Smooth muscle cell (in vitro differentiated cells): ENCODE measurements at regions not wholly inside any gene's neighbourhood (a gene's known extent, or its start where the extent isn't known, plus 50 kb on each side); places are given as distances from the start of the nearest gene placed in this dataset.

ENCODE experiments used
- DNase-seq: peaks from one replicate; lab custom pipeline; 2025; ENCODE audit not compliant: unreplicated experiment; lab: John Stamatoyannopoulos, UW
- H2AFZ ChIP-seq: fragments of 200-600 bp; sonication (generic); 2 replicates; pipeline ENCODE4 v1.6.0; 2016; ENCODE audit warnings: antibody characterized with exemption, low read depth, mild to moderate bottlenecking
- H3F3A ChIP-seq: fragments of 200-600 bp; sonication (generic); 2 replicates; pipeline ENCODE4 v1.6.0; 2017; ENCODE audit warnings: antibody characterized with exemption, low read depth
- H3K27ac ChIP-seq: fragments of 200-600 bp; sonication (generic); 2 replicates; pipeline ENCODE4 v1.5.1; 2016; ENCODE audit warnings: low read depth, mild to moderate bottlenecking
- H3K27me3 ChIP-seq: fragments of 200-600 bp; sonication (generic); 2 replicates; pipeline ENCODE4 v1.6.1; 2016; ENCODE audit warnings: low read depth, mild to moderate bottlenecking
- H3K36me3 ChIP-seq: fragments of 200-600 bp; sonication (generic); 2 replicates; pipeline ENCODE4 v1.5.1; 2016; ENCODE audit warnings: low read depth
- H3K4me1 ChIP-seq: fragments of 200-600 bp; sonication (generic); 2 replicates; pipeline ENCODE4 v1.5.1; 2016; ENCODE audit warnings: low read depth
- H3K4me2 ChIP-seq: fragments of 200-600 bp; sonication (generic); 2 replicates; pipeline ENCODE4 v1.6.0; 2016; ENCODE audit warnings: mild to moderate bottlenecking
- H3K4me3 ChIP-seq: fragments of 200-600 bp; sonication (generic); 2 replicates; pipeline ENCODE4 v1.5.1; 2016; ENCODE audit warnings: mild to moderate bottlenecking
- H3K79me2 ChIP-seq: fragments of 200-600 bp; sonication (generic); 2 replicates; pipeline ENCODE4 v1.6.0; 2016; ENCODE audit warnings: low read depth, mild to moderate bottlenecking
- H3K9ac ChIP-seq: fragments of 200-600 bp; sonication (generic); 2 replicates; pipeline ENCODE4 v1.6.0; 2016; ENCODE audit warnings: low read depth
- H3K9me3 ChIP-seq: fragments of 200-600 bp; sonication (generic); replicated peaks from 2 replicates; pipeline ENCODE4 v1.5.1; 2016; ENCODE audit warnings: low read depth
- H4K20me1 ChIP-seq: fragments of 200-600 bp; sonication (generic); 2 replicates; pipeline ENCODE4 v1.6.0; 2016; ENCODE audit warnings: low read depth
- WGBS: methylation state at CpG from one replicate; pipeline ENCODE4 v1.1.7; 2016; ENCODE audit warnings: low lambda C conversion rate; 5-methylcytosine and 5-hydroxymethylcytosine counted together
- TF ChIP-seq, protein P1 (sequence below): fragments of 200-600 bp; sonication (generic); IDR thresholded peaks from 2 replicates; pipeline ENCODE4 v1.5.1; 2017; ENCODE audit warnings: borderline replicate concordance, mild to moderate bottlenecking, antibody characterized with exemption; ENCODE audit not compliant: insufficient read depth, poor library complexity, severe bottlenecking

DNA sequence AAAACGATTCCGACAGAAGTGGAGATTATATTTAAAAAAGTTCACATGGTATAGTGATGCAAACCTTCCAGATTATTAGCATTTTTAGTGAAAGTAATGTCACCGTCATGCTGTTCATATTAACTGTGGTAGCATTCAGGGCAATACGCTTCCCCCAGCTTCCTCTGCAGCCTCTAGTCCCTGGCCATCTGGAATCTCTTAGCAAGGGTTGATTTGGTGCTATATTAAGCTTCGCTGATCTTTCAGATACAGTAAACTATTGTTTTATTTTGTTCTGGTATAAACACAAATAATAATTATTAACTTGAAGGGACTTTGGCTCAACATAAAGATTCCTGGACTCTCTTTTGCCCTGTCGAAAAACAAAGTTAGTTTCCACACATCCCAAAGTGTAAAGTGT lies 1080.5 kb upstream of the TENM3 start:
- H3K79me2 ChIP-seq = no peaks in the 10 kb centered on the region
- no peak overlapping the region for H3K4me2 ChIP-seq
- H3K4me1 ChIP-seq = no peaks in the 10 kb centered on the region
- no peak overlapping the region for H3K27ac ChIP-seq
- no peak overlapping the region for H3K4me3 ChIP-seq
- DNase-seq = no peak
- H2AFZ ChIP-seq = no peak overlapping the region
- 87% methylated on average over 6 of the region's 6 CpGs for WGBS
- TF ChIP-seq, protein P1, sequence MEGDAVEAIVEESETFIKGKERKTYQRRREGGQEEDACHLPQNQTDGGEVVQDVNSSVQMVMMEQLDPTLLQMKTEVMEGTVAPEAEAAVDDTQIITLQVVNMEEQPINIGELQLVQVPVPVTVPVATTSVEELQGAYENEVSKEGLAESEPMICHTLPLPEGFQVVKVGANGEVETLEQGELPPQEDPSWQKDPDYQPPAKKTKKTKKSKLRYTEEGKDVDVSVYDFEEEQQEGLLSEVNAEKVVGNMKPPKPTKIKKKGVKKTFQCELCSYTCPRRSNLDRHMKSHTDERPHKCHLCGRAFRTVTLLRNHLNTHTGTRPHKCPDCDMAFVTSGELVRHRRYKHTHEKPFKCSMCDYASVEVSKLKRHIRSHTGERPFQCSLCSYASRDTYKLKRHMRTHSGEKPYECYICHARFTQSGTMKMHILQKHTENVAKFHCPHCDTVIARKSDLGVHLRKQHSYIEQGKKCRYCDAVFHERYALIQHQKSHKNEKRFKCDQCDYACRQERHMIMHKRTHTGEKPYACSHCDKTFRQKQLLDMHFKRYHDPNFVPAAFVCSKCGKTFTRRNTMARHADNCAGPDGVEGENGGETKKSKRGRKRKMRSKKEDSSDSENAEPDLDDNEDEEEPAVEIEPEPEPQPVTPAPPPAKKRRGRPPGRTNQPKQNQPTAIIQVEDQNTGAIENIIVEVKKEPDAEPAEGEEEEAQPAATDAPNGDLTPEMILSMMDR = no peak
- no peaks in the 10 kb centered on the region for H3K36me3 ChIP-seq
- H3F3A ChIP-seq = no peaks in the 10 kb centered on the region
- H4K20me1 ChIP-seq = no peaks in the 10 kb centered on the region
- peaks cover 24% of the 10 kb centered on the region for H3K27me3 ChIP-seq
- no peaks in the 10 kb centered on the region for H3K9me3 ChIP-seq
- H3K9ac ChIP-seq = no peak overlapping the region

DNA sequence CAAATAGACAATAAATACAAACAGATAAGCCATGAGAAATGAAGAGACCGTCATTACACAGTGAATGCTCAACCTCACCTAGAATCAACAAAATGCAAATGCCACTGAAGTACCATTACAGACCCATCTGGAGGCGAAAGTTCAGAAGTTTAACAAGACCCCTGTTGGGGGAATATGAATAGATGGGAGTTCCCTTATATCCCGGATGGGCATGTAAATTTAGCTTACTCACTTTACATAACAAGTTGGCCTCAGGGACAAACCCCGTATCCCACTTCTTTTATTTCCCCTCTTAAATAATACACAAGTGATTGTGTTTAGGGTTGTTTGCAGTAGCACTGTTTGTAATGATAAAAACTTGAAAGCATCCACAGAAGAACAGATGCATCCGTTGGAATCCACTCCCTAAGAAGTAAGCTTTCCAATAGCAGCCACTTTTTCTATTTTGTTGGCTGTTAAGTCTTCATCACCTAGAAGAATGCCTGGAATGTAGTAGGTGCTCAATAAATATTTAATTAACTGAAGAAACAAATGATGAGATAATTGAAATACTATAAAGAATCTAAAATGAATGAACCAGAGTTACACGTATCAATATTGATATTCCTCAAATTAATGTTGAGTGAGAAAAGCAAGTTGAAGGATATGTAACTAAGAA lies 1076.3 kb upstream of the TENM3 start:
- no peaks in the 10 kb centered on the region for H3F3A ChIP-seq
- TF ChIP-seq, protein P1 = no peak
- H3K4me3 ChIP-seq = no peak overlapping the region
- no peaks in the 10 kb centered on the region for H3K79me2 ChIP-seq
- no peaks in the 10 kb centered on the region for H3K9me3 ChIP-seq
- H2AFZ ChIP-seq = no peak overlapping the region
- peaks cover 38% of the 10 kb centered on the region for H3K27me3 ChIP-seq
- H3K4me1 ChIP-seq = no peaks in the 10 kb centered on the region
- no peak overlapping the region for H3K4me2 ChIP-seq
- no peaks in the 10 kb centered on the region for H4K20me1 ChIP-seq
- 19% methylated on average over 6 of the region's 6 CpGs for WGBS
- no peak for DNase-seq
- H3K27ac ChIP-seq = no peak overlapping the region
- no peak overlapping the region for H3K9ac ChIP-seq
- no peaks in the 10 kb centered on the region for H3K36me3 ChIP-seq

- WGBS = 89% methylated on average over 8 of the region's 8 CpGs
- Histone ChIP-seq H3K4me1 (no peaks in the 10 kb centered on the region), H3K27me3 (peaks cover 38% of the 10 kb centered on the region), H3K9me3 (no peaks in the 10 kb centered on the region), H3F3A (no peaks in the 10 kb centered on the region), H3K79me2 (no peaks in the 10 kb centered on the region), H3K4me2 (no peak overlapping the region), H3K9ac (no peak overlapping the region), H3K36me3 (no peaks in the 10 kb centered on the region), H3K4me3 (no peak overlapping the region), H3K27ac (no peak overlapping the region), H2AFZ (no peak overlapping the region), H4K20me1 (no peaks in the 10 kb centered on the region)
- DNase-seq = no peak
- TF ChIP-seq, protein P1 = no peak
These were observed 1075.0 kb upstream of the TENM3 start for GRCh38 chr4:181168011-181168805.
